Stromal cell of bone marrow (primary cell): ENCODE measurements at regions not wholly inside any gene's neighbourhood (a gene's known extent, or its start where the extent isn't known, plus 50 kb on each side); places are given as distances from the start of the nearest gene placed in this dataset.
A peak's percentile ranks its signal among the peaks of the same experiment; 100 is the strongest.

Source experiments
- DNase-seq: peaks from one replicate; pipeline ENCODE4 v3.0.0-alpha.2; 2012; ENCODE audit warnings: low read depth

DNA sequence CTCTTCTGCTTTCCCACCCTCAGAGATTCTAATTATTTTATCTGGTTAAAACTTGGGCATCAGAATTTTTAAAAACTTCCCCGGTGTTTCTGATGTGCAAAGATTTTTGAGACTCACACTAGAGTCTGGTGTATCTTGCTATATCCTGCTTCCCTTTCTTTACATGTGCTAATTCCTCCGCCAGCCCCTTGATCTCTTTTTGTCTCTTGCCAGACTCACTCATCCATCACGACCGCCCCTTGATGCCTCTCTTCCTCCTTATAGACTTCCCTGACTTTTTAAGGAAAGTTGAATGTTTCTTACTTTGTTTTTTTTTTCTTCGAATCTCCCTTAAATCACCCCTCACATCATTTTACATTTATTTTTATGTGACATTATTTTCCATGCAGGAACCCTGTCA, 274.9 kb upstream of the PITX2 start:
- no peak for DNase-seq

DNA sequence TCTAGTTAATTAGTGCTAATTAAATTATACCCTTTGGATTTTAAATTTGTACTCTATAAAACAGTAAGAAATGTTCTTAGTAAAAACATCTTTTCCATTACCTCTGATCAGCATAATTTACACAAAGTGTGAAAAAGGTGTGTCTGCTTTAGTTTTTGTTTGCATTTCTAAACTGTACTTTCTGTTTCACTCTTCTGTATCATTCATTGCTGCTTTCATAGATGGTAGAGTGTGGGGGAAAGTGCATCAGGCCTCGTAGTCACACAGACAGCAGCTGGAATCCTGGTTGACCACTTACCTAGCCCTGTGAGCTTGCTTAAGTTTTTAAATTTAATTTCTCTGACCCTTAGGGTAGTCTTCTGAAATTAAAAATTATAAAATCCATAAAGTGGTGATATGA, 275.4 kb upstream of the PITX2 start:
- DNase-seq, result no peak

DNA sequence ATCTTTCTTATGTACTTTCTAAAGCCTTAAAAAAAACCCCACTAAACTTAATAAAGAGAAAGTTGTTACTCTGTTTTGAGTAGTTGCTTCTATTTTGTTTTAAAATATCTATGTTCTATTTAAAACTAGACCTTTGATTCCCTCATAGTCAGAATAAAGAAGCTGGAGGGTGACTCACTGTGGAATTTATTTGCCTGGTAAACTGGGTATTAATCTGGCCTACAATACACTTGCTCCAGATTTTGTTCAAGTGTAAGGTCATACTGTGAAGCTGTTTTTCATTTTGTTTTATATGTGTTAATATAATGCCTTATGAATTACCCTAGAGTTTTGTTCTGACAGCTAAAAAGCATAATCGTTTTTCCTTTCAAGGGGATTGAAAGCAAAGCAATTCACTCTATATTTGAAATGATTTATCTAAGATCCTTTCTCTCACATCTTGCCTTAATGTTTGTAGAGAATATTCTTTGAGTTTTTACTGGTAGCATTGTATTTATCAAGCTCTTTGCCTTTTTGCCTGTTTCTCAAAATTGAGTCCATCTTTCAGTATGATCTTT, 277.4 kb upstream of the PITX2 start:
- DNase-seq, result peak; percentile 14

DNA sequence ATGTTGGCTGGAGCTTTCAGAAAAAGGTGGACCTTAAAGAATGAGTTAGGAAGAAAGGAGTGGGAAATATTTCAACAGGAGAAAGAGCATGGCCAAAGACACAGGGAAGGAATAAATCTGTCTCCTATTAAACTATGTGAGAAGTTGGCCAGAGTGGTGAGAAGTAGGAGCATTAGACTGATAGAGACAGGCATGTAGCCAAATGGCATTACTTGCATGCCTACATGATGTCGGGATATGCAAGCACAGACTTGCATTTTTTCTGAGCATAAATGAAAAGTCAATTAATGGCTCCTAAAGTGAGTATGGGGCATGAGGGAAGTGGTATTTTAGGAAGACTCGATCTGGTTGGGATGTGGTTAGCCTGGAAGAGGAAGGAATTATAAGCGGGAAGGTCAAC, 279.6 kb upstream of the PITX2 start:
- DNase-seq, result no peak

DNA sequence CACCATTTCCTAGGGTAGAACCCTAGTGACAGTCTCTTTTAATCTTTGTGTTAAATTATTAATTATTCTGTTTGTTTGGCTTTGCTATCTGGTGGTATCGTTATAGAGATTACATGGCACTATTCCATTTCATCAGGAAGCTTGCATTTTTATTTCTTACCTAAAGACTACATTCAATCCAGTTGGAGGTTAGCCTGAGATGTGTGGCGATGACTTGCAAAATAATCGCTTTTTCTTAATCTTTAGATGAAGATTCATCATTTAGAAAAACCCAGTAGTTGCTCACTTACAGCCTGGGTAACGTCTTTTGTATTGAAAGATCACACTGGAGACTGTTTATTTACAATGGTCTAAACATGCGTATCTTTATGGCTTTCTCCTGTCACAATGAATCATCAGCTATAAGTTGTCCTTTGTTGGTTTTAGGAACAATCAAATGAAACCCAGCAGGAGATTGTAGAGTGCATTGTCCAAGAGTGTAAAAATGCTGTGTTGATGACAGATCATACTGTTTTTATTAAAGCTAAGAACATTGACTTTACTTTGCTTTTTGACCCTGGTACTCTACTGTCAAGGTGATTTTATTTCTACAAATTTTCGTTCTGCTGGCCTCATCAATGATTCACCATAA, 281.7 kb upstream of the PITX2 start:
- no peak for DNase-seq

DNA sequence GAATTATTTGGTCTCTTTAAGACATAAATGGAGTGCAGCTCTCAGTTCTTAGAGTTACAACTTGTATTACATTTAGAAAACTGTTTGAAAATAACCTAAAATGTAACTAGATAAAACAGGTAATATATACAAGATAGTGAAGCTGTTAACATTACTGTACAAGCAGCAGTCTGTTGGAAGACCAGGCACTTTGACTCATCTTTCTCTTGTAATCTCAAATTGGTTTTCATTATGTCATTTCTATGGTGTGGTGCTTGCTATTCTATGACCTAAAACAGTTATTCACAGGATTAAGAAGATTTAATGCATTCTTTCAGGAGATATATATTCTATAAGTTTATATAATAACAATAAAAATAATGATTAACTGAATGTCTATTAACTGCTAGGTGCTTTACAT, 282.5 kb upstream of the PITX2 start:
- DNase-seq, result no peak

DNA sequence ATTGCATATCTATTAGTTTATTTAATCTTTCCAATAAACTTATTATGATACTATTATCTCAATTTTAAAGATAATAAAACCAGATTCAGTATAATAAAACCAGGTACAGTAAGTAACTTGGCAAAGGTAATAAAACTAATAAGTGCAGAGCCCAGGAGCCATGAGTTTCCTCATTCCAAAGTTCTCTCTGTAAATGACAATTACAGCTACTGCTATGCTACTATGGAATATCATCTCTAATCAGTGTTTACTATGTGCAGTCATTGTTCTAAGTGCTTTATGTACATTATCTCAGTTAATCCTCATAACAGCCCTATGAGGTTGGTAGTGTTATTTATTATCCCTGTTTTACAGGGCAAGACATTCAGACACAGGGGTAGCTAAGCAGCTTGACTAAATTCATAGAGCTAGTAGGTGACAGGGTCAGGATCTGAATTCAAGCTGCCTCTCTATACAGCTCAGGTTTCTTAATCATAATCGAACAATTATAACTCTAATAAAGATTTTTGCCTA, 285.0 kb upstream of the PITX2 start:
- no peak for DNase-seq

DNA sequence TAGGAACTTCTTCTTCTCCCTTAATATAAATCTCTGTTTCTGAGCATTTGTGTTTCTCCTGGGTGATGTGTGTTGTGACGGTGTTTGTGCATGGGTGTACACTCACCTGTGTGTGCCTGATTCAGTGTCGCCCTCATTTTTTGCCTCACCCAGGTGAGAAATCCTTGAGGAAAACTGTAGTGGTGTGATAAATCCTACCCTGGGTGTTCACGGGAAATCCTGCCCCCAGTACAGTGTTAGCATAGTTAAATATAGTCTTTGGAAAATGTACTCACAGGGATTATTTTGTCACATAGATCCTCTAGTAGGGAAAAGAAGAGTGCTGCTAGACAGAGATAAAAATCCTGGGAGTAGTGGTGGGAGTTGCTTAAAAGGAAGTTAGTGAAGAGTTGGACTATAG, 291.9 kb upstream of the PITX2 start:
- DNase-seq, result no peak

DNA sequence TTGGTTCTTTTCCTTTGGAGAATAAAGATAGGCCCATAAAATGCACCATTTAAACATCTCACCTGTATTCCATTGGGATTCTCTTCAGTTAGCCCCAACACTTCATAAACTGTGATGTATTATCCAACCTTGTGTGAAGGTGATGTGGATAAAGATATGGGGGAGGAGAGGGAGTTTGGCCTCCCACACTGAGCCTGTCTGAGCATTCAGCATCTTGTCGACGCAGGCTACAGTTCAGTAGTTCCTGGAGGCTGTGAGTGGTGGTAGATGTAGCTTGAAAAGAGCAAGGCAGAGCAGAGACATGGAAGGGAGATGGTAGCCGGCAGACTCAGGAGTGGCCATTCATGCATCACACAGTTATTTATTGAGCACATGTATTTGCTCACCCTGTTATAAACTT, 292.4 kb upstream of the PITX2 start:
- no peak for DNase-seq

DNA sequence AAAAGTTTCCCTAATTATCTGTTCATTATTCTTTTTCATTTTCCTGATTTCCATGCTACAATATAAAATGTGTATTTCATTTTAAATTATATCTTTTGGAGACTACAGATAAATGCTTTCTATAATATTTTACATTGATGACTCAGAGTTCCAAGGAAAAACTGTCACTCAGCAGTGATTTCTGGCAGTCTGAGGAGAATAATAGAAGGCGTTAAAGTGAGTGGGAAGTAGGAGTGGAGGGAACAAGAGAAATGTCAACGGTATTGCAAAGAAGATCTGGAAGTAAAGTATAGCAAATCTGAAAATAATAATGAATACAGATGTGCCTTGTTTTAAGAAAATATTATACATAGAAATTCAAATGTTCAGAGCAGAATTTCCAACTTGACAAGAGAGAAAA, 293.6 kb upstream of the PITX2 start:
- no peak for DNase-seq

DNA sequence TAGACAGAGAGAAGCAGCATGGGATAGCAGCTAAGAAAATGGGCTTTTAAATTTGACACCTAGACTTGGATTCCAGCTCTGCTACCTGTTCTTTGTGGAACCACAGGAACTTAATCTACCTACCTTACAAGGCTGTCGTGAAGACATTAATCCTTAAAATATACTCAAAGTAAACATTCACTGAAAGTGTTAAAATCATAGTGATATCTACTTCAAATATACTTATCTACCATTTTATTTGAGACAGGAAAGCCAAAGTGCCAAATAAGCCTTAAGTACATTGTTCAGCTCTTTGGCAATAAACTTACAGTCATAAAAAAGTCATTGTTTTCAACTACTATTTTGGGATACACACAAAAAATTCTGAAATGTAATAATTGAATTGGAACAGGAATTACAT, 295.0 kb upstream of the PITX2 start:
- no peak for DNase-seq

DNA sequence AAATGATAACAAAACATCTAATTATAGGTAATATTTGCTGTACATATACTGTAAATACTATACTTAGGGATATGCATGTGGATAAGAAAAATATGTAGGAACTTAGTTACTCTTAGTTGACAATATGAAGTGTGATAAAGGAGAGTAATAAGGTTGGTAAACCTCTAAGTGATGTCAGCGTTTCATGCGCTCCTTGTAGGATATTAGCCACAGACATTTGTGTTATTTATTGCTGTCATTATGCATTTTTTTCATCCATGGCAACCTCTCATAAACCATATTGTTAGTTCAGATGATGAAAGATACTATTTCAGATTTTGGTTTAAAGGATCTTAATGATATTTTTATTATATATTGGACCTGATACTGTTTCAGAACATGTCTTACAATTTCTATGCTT, 298.1 kb upstream of the PITX2 start:
- no peak for DNase-seq

DNA sequence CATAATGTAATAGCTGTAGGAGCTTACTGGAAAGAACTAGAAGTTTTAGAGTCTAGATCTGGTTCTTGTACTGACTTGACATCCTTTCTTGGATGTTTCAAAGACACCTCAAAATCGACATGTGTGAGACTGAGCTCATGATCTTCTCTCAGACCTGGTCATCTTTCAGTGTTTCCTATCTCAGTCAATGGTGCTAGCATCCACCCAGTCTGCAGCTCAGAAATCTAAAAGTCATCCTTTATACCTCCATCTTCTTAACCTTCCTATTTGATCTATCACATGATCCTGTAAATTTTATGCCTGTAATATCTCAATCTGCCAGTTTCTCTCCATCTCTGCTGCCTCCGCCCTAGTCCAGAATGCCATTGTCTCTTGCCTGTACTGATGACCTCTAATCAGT, 301.9 kb upstream of the PITX2 start:
- DNase-seq, result no peak

DNA sequence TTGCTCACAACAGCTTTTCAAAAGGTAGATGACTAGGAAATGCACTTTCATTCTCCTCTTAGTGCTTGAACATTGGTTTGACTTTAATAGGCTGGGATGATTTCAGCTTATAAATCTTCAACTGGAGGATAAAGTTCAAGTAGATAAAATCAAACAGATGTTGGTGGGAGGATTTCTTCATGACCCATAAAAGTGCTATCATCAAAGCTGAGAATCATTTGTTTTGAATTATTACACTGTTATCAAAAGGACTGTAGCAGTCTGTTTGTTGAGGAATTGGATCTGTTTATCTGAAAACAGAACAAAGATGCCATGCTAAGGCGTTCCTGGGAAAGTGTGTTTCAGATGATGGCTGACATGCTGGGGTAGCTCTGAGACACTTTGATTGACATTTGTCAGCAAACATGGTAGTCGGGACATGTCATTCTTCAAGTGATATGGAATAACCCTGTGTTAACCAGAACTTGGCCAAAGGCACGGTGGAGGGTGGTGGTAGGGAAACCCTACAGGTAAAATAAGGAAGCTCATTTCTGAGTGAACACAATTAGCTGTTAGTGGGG, 304.0 kb upstream of the PITX2 start:
- no peak for DNase-seq

DNA sequence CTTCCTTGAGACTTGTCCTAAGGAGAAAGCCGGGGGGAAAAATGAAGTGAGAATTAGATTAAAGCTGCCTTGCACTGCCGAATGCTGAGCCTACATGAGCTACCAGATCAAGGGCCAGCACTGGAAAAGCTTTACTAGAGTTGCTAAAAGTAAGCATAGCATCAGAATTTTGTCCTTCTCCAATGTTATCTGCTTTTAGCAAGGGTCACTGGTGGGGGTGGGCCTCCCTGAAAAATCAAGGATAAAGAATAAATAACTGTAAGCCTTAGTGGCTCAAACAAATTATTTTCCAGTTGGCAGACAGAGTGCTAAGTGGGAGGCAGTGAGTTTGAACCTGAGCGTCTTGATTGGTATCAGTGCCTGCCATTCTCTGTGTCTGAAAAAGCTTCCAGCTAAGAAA, 310.5 kb upstream of the PITX2 start:
- DNase-seq, result no peak

DNA sequence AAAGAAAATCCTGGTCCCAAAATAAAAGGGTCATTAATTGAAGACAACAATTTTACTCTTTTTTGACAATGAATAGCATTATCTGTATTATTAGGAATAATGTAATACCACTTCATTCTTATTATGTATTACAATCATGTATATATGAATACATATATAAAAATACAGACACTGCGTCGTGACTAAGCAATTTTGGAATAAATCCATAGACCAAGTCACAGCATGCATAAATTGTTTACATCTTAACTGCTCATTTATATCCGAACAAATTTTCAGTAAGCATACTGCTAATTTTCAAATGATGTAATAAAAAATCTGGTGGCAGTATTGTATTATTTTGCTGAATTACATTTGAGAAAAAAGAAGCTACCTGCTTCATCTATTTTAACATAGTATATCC, 321.6 kb upstream of the PITX2 start:
- DNase-seq, result no peak

DNA sequence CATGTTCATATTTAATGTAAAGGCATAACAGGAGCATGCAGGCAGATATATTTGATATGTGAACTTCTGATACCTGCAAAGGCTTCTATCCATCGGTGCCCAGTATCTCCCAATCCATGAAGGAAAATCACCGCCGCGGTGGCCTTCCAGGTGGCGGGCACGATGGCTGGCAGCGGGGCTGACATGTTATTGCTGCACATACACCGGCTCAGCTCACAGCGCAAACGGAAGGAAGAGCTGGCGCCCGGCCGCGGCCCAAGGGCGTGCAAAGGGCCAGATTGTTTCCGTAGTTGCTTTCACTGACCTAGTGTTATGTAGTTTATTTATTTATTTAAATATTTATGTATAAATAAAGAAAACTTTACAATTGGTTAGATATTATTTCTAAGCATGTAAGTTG, 322.7 kb upstream of the PITX2 start:
- no peak for DNase-seq

DNA sequence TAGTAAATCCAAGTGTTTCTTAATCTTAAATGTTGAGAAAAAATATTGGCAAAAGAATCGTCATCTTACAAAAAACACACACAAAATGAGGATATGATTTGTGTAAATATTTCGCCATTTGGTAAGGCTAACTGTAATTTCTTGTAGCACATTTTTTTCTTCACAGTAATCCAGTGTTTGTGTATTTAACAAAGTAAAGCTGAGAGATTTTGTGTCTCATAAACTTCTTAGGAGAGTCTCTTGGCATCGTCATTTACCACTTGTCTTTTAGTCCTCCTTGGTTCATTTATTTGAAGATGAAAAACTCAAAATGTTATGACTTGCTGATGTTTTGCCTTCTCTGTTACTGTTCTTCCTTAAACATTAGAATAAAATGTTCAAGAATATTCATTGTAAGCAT, 326.7 kb upstream of the PITX2 start:
- DNase-seq, result no peak

DNA sequence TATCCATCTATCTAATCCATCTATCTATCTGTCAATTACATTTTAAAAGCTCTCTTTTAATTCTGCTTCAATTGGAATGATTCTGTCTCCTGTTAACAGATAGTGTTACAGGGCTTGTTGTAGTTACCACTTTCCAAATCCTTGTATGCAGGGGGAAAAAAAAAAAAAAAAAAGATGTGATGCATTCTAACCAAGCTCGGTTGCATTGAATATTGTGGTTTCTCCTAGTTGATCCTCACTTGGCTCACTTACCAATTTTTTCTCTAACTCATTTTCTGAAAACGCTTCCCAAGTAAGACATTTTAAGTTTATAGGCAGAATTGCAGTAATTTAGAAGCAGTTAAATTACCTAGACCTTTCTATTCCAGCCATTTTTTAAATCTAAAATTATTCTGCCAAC, 327.9 kb upstream of the PITX2 start:
- DNase-seq, result no peak

DNA sequence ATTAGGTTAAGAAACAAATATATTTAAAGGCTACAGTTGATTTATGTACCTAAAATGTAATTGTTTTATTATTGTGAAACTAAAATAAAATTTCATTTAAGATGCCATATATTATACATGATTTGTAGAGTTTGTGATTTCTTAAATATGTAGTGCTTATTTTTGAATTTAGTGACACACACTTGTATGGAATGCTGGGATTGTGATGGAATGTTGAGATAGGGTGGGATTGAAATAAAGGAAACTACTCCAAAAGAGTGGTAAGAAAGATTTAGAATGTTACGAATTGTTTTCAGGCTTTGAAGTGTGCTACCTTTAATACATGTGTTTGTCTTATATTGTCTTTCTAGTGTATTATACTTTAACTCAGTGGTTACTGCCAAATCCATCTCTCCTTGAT, 330.3 kb upstream of the PITX2 start:
- DNase-seq, result no peak

DNA sequence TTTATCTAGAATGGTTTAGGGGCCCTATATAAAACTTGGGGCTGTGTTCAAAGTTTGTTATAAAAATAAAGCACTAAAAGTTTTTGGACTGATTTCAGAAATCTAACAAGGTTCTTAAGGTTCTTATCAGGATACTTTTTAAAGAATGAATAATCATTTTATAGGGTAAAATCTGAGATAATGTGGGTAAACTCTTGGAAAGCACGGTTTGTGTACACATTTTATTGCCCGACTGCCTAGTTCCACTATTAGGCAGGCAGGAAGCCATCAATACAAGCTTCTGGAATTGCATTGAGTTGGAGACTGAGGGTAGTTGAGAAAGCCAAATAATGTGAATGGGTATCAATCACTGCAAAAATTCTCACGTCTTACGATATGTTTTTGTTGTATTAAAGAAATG, 331.0 kb upstream of the PITX2 start:
- no peak for DNase-seq

DNA sequence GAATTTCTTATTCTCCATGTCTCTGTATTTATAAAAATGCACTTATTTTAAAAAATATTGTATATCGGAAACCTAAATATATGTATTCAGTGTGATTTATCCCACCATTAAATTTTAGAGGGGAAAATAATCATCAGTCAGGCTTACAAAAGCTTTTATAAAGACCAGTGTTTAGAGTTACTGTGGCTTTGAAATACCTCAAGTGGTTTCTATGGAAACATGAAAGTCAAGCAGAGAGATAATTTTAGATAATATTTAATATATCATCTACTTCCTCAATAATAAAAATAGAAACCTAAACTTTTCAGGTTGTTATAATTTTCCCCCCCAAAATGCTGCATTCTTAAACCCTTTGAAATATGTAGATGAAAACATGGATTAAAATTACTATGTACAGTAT, 332.9 kb upstream of the PITX2 start:
- DNase-seq, result no peak

DNA sequence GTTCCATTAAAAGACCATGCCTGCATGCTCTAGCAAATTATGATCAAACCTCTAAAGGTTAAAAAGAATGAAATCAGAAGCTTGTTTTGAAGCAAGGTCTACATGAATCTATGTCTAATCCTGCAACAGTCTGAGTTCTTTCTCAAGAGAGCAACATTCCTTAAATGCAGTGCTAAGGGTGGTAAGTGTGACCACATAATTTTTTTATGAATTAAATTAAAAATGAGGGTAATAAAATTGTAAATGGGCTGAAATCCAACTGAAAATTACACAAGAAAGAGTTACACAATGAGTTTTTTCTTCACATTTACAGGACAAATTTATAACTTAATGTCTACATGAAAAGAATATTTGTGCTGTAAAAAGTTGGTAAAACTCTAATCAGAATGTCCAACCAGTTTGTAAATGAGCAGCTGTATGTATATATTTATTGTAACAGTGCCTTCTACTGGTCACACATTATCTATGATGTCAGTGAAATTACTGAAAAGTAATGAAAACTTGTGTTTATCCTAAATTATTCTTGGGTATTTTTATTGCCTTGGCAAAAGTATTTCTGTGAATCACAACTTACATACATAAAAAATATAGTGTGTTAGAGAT, 336.3 kb upstream of the PITX2 start:
- peak; percentile 20 for DNase-seq

DNA sequence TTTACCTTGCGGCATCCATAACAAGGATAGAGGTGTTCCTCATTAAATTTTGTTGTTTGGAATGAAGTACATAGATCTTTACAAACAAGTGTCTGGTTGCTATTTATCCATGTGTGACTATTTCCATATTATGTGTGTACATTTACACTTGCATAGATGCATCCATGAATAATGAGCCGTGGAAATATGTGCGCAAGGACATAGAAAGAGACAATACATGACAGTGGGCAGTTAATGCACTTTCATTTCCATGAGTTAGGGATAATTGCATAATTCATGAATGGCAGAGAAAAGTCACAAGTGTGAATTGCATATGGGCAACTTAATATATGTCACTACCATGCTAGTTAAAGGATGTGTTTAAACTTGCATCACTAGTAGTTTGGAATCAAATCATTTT, 338.2 kb upstream of the PITX2 start:
- no peak for DNase-seq
